NCI-H1930 (cell line): ENCODE measurements at regions not wholly inside any gene's neighbourhood (a gene's known extent, or its start where the extent isn't known, plus 50 kb on each side); places are given as distances from the start of the nearest gene placed in this dataset.
"Not testable (repeated sequence)": the region's sequence is repeated elsewhere in the genome, so short reads cannot be mapped to it uniquely, and the experiment has no call there.

Experiments
- DNase-seq, 2 experiments: peaks; one replicate each; lab custom pipeline; 2025; lab: John Stamatoyannopoulos, UW

DNA sequence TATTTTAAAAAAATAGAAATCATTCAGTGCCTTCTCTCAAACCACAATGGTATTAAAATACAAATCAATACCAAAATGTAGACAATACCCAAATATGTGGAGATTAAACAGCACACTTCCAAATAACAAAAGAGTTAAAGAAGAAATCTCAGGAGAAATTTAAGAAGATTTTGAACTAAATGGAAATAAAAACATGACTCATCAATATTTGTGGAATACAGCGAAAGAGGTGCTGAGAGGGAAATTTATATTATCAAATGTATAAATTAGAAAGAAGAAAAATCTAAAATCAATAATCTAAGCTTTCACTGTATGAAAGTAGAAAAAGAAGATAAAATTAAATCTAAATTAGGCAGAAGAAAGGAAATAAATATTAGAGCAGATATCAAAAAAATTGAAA lies 233.1 kb downstream of the RPIA start:
- no peak for DNase-seq

DNA sequence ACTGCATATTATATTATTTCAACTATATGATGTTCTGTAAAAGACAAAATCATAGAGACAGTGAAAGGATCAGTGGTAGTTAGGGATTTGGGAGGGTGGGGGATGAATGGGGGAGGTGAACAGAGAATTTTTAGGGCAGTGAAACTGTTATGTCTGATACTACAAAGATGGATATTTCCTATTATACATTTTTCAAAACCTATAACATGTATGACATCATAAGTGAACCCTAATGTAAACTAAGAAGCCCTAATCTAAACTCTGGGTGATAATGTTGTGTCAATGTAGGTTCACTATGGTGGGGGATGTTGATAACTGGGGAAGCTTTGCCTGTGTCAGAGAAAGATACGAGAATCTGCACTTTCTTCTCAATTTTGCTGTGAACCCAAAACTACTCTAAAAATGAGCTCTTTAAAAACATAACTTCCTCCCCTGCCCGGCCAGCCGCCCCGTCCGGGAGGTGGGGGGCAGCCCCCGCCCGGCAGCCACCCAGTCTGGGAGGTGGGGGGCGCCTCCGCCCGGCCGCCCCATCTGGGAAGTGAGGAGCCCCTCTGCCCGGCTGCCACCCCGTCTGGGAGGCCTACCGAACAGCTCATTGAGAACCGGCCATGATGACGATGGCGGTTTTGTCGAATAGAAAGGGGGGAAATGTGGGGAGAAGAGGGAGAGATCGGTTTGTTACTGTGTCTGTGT lies 234.4 kb downstream of the RPIA start:
- DNase-seq: no peak

- no peak for DNase-seq
Observed at GRCh38 chr2:88927128-88927527, 235.7 kb downstream of the RPIA start.

DNA sequence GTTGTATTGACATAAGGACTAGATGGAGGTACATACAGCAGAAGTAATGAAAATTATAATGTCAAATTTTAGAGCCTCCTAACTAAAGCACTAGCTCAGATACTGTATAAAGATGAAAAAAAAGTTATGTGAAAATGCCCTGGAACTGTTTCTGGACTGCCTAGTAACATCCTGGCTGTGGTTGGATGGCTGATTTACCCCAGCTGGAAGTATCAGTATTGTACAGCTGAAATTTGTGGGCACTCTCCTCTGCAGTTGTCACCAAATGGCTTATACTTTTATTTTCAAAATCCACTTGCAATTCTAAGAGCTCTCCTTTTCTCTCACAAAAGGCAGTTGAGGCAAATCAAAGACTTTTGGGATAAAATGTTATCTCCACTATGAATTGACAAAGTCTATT lies 239.2 kb downstream of the RPIA start:
- peak in 1 of 2 experiments; percentile 36 for DNase-seq

GRCh38 chr2:88932686-88933085 lies 241.2 kb downstream of the RPIA start:
- DNase-seq: no peak

GRCh38 chr2:88933091-88933490 lies 241.6 kb downstream of the RPIA start:
- DNase-seq: no peak

DNA sequence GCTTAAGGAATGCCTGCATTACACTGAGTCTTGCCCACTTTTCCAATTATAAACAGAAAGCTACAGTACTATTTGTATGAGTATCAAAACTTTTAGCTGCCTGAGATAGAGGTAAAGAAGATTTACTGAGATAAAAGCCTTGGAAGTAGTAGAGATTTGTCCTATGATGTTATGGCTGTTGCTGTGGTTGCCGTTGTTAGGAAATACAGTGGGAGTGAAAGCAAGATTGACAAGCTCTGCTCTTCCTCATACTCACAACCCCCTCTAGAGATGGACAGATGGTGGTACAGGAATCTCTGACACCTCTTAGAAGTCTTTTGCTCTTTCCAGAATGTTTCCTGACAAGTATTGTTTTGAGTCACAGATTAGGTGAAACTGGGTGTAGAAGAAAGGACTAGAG lies 242.5 kb downstream of the RPIA start:
- no peak for DNase-seq

DNA sequence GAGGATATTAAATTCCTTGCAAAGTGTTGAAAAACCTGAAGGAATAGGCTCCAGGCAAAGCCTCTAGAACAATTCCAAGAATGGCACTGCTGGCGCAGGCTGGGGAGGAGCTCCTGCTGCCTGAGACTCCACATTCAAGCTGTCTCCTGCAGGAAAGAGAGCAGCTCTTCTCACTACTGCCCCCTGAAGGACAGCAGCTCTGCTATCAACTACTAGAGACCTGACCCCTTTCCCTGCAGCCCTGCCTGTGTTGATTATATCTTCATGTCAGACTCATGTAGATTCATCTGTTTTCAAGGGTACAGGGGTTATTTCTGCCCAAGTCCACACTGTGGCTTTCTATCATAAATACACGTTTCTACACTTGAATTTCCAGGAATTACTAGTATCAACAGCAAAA lies 249.7 kb downstream of the RPIA start:
- peak; percentile 24 to 27 for DNase-seq

GRCh38 chr2:88942798-88943197 lies 251.3 kb downstream of the RPIA start:
- no peak for DNase-seq

- DNase-seq: no peak
Observed at GRCh38 chr2:88949336-88949735, 257.9 kb downstream of the RPIA start.

DNA sequence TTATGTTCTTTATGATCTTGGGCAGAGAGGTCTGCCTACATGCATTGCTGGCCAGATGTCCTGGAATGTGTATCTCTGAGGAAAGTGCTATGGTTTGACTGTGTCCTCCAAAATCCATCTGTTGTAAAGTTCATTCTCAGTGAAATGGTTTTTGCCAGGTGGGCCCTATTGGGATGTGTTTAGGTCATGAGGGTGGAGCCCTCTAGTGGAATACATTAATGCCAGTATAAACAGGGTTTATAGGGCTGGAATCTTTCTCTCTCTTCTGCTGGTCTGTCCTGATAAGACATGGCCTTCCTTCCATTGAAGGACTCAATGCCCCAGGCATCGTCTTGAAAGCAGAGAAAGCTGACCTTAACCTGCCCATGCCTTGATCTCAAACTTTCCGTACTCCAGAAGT lies 258.5 kb downstream of the RPIA start:
- DNase-seq: peak in 1 of 2 experiments; percentile 8

- no peak for DNase-seq
Observed at GRCh38 chr2:88955607-88956006, 264.1 kb downstream of the RPIA start.

- DNase-seq: no peak
Observed at GRCh38 chr2:88959480-88960204, 268.2 kb downstream of the RPIA start.

DNA sequence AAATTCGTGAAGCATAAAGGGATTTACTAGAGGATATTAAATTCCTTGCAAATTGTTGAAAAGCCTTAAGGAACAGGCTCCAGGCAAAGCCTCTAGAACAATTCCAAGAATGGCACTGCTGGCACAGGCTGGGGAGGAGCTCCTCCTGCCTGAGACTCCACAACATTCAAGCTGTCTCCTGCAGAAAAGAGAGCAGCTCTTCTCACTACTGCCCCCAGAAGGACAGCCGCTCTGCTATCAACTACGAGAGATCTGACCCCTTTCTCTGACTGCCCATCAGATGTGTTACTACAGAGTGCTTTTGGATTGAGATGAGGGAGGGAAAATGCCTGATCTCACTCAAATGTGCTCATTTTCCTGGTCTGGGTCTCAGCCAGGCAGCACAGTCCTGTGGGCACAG lies 269.9 kb downstream of the RPIA start:
- DNase-seq: not testable (repeated sequence)

GRCh38 chr2:88967844-88968243 lies 276.4 kb downstream of the RPIA start:
- DNase-seq: no peak

GRCh38 chr2:88978011-88978410 lies 286.5 kb downstream of the RPIA start:
- not testable (repeated sequence) for DNase-seq

DNA sequence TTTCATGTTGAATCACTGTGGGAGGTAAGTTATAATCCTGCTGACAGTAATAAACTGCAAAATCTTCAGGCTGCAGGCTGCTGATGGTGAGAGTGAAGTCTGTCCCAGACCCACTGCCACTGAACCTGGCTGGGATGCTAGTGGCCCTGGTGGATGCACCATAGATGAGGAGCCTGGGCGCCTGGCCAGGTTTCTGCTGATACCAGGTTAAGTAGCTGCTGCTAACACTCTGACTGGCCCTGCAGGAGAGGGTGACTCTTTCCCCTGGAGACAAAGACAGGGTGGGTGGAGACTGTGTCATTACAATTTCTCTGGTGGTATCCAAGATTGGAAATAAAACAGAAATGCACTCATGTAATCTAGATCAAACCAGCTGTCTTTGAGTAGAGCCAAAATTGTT lies 287.0 kb downstream of the RPIA start:
- DNase-seq: not testable (repeated sequence)

DNA sequence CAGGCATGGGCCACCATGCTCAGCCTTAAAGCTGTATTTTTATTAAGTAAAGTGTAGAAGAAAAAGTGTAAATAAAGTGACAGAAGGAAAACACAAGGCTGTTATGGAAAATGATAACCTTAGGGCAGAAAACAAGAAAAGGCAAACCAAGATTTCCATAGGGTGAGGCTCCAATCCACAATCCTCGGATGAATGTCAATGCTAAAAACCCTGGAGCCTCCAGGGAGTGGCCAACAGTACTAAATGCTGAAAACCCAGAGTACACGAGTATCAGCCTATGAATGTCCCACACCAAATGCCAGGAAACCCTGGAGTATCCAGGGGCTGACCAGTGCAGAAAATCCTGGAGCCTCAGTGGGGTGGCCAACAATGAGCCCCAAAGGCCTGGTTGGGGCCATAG lies 292.6 kb downstream of the RPIA start:
- not testable (repeated sequence) for DNase-seq

DNA sequence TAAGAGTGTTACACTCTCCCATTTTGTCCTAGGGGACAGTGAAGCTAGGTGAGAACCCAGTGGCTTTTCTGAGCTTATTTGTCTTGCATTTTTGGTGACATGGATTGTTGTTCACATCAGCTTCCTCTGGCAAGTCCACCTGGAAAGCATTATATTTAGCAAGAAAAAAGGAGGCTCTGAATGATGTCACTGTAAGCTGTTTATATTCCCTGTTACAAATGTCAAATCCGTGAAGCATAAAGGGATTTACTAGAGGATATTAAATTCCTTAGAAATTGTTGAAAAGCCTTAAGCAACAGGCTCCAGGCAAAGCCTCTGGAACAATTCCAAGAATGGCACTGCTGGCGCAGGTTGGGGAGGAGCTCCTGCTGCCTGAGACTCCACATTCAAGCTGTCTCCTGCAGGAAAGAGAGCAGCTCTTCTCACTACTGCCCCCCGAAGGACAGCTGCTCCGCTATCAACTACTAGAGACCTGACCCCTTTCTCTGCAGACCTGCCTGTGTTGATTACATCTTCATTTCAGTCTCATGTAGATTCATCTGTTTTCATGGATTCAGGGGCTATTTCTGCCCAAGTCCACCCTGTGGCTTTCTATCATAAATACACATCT lies 295.4 kb downstream of the RPIA start:
- DNase-seq: peak in 1 of 2 experiments; percentile 10

DNA sequence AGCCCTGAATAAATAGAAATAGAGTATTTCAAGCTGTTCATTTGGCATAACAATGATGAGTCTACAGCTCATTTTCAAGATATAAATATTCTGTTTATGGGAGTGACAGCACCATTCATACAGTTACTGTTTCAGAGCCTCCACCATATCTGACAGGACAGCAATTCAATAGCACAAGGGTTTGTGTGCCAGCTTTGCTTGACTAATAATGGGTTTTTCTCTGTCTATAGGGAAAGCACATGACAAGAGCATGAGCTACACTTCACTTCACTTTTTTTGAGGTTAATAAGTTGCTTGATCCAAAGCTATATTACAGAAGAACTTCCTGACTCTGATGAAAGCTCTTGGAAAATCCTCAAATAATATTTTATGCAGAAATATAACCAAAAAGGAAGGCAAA lies 297.1 kb downstream of the RPIA start:
- DNase-seq: not testable (repeated sequence)

GRCh38 chr2:88992819-88993218 lies 301.3 kb downstream of the RPIA start:
- DNase-seq: not testable (repeated sequence)

GRCh38 chr2:88994856-88995255 lies 303.4 kb downstream of the RPIA start:
- not testable (repeated sequence) for DNase-seq

- not testable (repeated sequence) for DNase-seq
Observed at GRCh38 chr2:88996588-88996987, 305.1 kb downstream of the RPIA start.
